Erythroblast (primary cell): ENCODE measurements at regions not wholly inside any gene's neighbourhood (a gene's known extent, or its start where the extent isn't known, plus 50 kb on each side); places are given as distances from the start of the nearest gene placed in this dataset.

Experiments
- GATA1 ChIP-seq: IDR thresholded peaks from 2 replicates; pipeline ENCODE4 v1.6.1; 2011; ENCODE audit warnings: low read depth, mild to moderate bottlenecking, control low read depth, low read length, moderate library complexity
- POLR2A ChIP-seq: IDR thresholded peaks from 2 replicates; pipeline ENCODE4 v1.6.1; 2011; ENCODE audit warnings: mild to moderate bottlenecking, low read length

GRCh38 chr18:44048435-44048834 lies 632.3 kb upstream of the SETBP1 start:
- TF ChIP-seq POLR2A (no peak), GATA1 (no peak)
